Activated CD8-positive, alpha-beta T cell treated with anti-CD3 and anti-CD28 coated beads, Interleukin-2, amount 10 ng/mL, durations not matched to agents 7 days and 5 days (primary cell): ENCODE measurements at regions not wholly inside any gene's neighbourhood (a gene's known extent, or its start where the extent isn't known, plus 50 kb on each side); places are given as distances from the start of the nearest gene placed in this dataset.
"Not testable (repeated sequence)": the region's sequence is repeated elsewhere in the genome, so short reads cannot be mapped to it uniquely, and the experiment has no call there.

Experiments
- ATAC-seq: fragments of 150-1000 bp; cut with Tn5 transposase; one replicate; pipeline ENCODE4 v1.10.0; 2021; ENCODE audit warnings: moderate library complexity
- CTCF ChIA-PET: fragments of 350-600 bp; sonication (Branson Sonifier 250); formaldehyde crosslinking; loops from one replicate; lab custom pipeline; 2021; ENCODE audit warnings: antibody characterized with exemption; lab: Charles Lee
- POLR2A ChIA-PET: fragments of 350-600 bp; sonication (Branson Sonifier 250); formaldehyde crosslinking; loops from one replicate; lab custom pipeline; 2021; ENCODE audit warnings: antibody characterized with exemption; lab: Charles Lee
- DNase-seq: peaks from one replicate; pipeline ENCODE4 v3.0.0-alpha.2; 2020
- H3K27ac Mint-ChIP-seq: one replicate; pipeline ENCODE4 v1.8.0; 2021; ENCODE audit warnings: mild to moderate bottlenecking, mixed read lengths
- H3K27me3 Mint-ChIP-seq: one replicate; pipeline ENCODE4 v1.8.0; 2021; ENCODE audit warnings: low read depth, mixed read lengths
- H3K36me3 Mint-ChIP-seq: one replicate; pipeline ENCODE4 v1.8.0; 2021; ENCODE audit warnings: low read depth, mixed read lengths
- H3K4me1 Mint-ChIP-seq: one replicate; pipeline ENCODE4 v1.8.0; 2021; ENCODE audit warnings: low read depth, mixed read lengths
- H3K4me3 Mint-ChIP-seq: one replicate; pipeline ENCODE4 v1.8.0; 2021; ENCODE audit warnings: mild to moderate bottlenecking, mixed read lengths
- H3K9me3 Mint-ChIP-seq: one replicate; pipeline ENCODE4 v1.8.0; 2022; ENCODE audit warnings: mixed read lengths; ENCODE audit not compliant: insufficient read depth

DNA sequence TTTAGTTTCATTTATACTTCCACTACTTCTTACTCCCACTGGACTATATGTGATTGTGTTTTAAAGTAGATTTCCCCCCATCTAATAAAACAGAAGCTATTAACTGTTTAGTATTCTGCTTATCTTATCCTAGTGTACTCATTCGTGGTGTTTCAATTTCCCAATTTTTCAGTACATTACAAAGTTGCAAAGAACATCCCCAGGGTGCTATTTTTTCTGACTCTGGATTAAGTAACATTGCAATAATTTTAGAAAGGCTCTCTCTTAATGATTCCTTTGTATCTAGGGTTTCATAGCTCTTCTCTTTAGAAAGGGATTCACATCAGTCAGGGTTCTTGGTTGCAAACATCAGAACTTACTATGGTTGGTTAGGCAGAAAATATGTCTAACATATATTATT lies 317.9 kb upstream of the DIPK2B start:
- no peaks in the 10 kb centered on the region for H3K27me3 Mint-ChIP-seq
- no peak overlapping the region for H3K27ac Mint-ChIP-seq
- ChIA-PET POLR2A (no interaction called here), CTCF (interaction anchor here (0.9 to 1.0 kb wide), 2 partner anchors 232 to 857 kb away, joined by 3 to 4 read pairs; no protein-coding TSS in a partner anchor)
- no peaks in the 10 kb centered on the region for H3K36me3 Mint-ChIP-seq
- no peak for ATAC-seq
- H3K4me1 Mint-ChIP-seq: peaks cover 9% of the 10 kb centered on the region
- no peaks in the 10 kb centered on the region for H3K9me3 Mint-ChIP-seq
- no peak for DNase-seq
- H3K4me3 Mint-ChIP-seq: no peak overlapping the region

DNA sequence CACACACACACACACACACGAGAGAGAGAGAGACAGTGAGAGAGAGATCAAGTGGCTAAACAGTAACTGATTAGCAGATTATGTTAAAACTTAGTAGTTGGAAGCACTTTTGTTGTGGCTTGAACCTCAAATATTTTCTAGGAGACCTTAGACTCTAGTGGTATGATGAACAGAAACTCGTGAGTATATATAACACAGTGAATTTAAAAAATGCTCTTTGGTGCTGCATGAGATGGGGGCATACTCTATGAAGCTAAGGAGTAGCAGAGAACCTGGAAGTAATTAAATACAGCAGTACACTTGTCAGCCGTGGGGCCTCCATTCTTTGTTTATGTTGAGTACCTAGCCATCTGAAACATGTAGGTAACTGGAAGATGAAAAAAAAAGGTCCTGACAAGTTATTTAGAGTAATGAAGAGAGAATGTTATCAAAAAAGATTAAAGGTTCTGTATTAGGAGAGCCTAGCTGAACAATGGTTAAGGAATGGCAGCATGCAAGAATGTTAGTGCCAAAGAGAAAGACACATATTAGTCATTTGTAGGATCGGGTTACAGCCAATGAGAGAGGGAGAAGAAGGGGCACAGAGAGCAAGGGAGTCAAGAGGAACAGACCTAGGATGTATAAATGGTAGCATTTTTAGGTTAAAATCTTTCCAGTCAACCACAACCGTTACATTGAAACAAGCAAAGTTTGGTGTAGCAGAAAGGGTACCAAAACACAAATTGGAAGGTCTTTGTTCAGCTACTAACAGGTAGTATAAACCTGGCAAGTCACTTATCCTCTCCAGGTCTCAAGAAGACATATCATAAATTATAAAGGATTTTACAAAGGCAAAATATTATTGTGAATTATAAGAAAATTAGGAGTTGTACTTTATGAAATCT lies 316.7 kb upstream of the DIPK2B start:
- no peak for ATAC-seq
- CTCF ChIA-PET: no interaction called here
- Mint-ChIP-seq H3K9me3 (no peaks in the 10 kb centered on the region), H3K27me3 (no peaks in the 10 kb centered on the region), H3K4me1 (peaks cover 9% of the 10 kb centered on the region), H3K27ac (no peak overlapping the region), H3K4me3 (no peak overlapping the region), H3K36me3 (no peaks in the 10 kb centered on the region)
- no peak for DNase-seq
- POLR2A ChIA-PET: interaction anchor here (0.6 kb wide), 1 partner anchor 252 kb away, joined by 3 read pairs; no protein-coding TSS in a partner anchor

DNA sequence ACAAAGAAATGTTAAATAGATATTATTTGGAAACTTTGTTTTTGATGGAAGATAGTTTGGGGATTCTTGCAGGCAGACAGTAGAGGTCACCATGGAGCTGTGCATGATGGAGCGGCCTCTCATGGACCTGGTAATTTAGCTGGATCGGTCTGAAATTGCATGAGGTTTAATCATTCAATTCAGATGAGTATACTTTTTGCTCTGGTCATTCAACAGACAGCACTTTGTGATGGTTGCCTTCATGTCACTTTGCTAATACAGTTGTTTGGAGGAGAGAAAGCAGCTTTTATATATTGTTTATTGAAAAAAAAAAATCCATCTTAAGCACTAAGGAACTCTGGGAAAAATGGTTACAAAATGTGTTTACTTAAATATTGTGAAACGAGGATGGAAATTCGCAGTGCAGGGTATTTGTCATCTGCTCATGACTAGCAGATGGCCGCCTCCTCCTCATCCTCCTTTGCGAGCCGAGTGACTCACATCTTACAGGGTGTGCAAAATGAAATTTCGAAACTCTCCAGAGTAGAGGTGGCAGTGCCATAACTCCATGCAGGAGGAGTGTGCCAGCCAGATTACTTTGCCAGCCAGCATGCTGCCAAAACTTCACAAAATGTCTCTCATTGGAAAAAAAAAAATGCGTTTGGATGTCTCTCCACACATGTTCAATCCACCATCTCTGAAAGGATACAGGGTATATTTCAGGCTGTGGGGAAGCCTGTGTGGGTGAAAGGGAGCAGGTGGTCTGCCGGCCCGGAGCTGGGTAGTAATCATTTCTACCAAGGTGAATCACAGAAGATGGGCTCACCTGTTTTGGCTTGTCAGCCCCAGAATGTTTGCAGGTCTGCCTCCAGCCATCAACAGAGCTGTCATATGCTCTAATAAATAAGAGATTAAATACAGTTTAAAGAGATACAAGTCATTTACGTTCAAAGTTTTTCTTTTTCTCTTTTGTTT lies 314.9 kb upstream of the DIPK2B start:
- ChIA-PET POLR2A (no interaction called here), CTCF (interaction anchor here (0.7 to 2.2 kb wide), 17 partner anchors 10 to 893 kb away, joined by 3 to 12 read pairs (median 4); no protein-coding TSS in a partner anchor)
- Mint-ChIP-seq H3K27ac (no peak overlapping the region), H3K9me3 (no peaks in the 10 kb centered on the region), H3K27me3 (no peaks in the 10 kb centered on the region), H3K36me3 (no peaks in the 10 kb centered on the region), H3K4me3 (no peak overlapping the region), H3K4me1 (peaks cover 9% of the 10 kb centered on the region)
- ATAC-seq: no peak
- DNase-seq: peak; percentile 49

DNA sequence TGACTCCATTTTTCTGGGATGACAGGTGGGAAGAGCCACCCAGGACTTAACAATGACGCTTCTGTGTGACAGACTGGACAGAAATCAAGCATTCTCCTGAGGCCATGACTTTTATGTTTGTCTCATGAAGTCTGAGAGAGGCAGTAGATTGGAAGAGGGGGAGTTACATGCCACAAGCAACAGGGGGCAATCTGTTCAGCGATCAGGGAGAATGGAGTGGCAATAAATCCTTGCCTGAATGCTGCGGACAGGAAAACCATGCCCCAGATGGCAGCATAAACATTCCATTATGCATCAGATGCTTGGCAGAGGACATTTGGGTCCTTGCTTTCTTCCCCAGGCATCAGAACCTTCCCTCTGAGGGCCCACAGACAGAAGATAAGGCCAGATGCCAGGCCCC lies 312.4 kb upstream of the DIPK2B start:
- no peaks in the 10 kb centered on the region for H3K9me3 Mint-ChIP-seq
- CTCF ChIA-PET: no interaction called here
- ATAC-seq: no peak
- peaks cover 9% of the 10 kb centered on the region for H3K4me1 Mint-ChIP-seq
- DNase-seq: no peak
- POLR2A ChIA-PET: no interaction called here
- no peaks in the 10 kb centered on the region for H3K36me3 Mint-ChIP-seq
- H3K4me3 Mint-ChIP-seq: no peak overlapping the region
- H3K27me3 Mint-ChIP-seq: no peaks in the 10 kb centered on the region
- no peak overlapping the region for H3K27ac Mint-ChIP-seq

DNA sequence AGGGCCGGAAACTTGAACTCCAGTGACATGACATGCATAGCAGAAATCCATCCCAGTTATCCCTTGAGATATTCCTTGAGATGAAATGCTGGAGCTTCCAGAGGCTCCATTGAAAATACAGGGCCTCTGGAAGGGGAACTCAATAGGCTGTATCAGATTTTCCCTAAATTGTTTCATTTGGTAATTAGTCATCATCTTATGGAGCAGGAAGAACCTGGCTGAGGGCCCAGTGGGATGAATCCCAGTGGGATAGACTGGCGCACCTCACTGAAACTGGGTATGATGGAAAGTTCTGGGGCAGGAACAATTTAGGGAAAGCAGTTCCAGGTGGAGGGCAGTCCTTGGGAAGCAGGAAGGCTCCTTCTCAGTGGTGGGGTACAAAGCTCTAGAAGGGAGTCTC lies 307.8 kb upstream of the DIPK2B start:
- ATAC-seq (no peak), DNase-seq (no peak)
- Mint-ChIP-seq H3K9me3 (no peaks in the 10 kb centered on the region), H3K36me3 (no peaks in the 10 kb centered on the region), H3K4me1 (peaks cover 5% of the 10 kb centered on the region), H3K27me3 (no peaks in the 10 kb centered on the region), H3K4me3 (no peak overlapping the region), H3K27ac (no peak overlapping the region)
- POLR2A ChIA-PET: no interaction called here
- CTCF ChIA-PET: no interaction called here

DNA sequence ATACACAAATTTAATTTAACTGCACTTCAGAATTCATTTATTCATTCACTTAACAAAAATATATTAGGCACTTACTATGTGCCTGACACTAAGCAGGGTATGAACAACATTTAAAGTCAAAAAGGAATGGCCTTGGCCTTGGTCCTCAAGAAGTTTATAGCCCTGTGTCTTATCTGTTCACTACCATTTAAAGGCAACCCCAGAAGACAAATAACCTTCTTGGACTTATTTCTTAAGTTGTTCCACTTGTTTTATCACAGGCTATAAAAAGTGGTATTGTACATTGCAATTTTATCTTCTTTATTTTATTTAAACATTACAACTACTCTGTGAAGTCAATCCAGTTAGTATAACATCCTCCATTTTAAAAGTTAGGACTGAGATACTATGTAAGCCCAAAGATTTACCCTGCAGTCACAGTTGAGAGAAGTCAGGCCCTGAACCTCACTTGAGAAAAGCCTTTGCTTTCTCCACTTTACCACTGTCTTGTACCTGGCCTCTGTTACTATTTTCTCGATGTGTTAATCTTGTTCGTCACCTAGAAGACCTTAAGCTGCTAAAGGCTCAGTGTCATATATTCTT lies 305.6 kb upstream of the DIPK2B start:
- no peak overlapping the region for H3K4me3 Mint-ChIP-seq
- CTCF ChIA-PET: no interaction called here
- POLR2A ChIA-PET: no interaction called here
- ATAC-seq (no peak), DNase-seq (no peak)
- no peaks in the 10 kb centered on the region for H3K9me3 Mint-ChIP-seq
- no peaks in the 10 kb centered on the region for H3K36me3 Mint-ChIP-seq
- peaks cover 5% of the 10 kb centered on the region for H3K4me1 Mint-ChIP-seq
- no peaks in the 10 kb centered on the region for H3K27me3 Mint-ChIP-seq
- no peak overlapping the region for H3K27ac Mint-ChIP-seq

DNA sequence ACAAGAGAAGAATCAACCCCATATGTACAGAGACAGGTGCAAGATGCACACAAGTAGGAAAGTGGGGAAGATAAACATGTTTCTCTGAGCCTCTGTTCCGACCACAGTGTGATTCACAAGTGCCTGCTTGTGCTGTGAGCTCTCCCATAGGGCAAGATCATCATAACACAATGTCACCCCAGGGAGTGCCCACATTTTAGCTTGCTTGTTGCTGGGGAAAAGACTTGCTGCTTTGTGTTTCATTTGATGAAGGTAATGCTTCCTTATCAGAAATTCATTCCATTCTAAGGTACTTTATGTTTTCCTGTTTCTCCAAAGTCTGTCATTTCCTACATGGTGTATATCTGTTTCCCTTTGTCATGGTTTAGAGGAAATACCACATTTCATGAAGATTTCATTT lies 304.5 kb upstream of the DIPK2B start:
- ATAC-seq (no peak), DNase-seq (no peak)
- H3K4me1 Mint-ChIP-seq: peaks cover 5% of the 10 kb centered on the region
- no peaks in the 10 kb centered on the region for H3K36me3 Mint-ChIP-seq
- ChIA-PET CTCF (no interaction called here), POLR2A (no interaction called here)
- H3K27me3 Mint-ChIP-seq: no peaks in the 10 kb centered on the region
- H3K27ac Mint-ChIP-seq: no peak overlapping the region
- H3K9me3 Mint-ChIP-seq: no peaks in the 10 kb centered on the region
- no peak overlapping the region for H3K4me3 Mint-ChIP-seq

DNA sequence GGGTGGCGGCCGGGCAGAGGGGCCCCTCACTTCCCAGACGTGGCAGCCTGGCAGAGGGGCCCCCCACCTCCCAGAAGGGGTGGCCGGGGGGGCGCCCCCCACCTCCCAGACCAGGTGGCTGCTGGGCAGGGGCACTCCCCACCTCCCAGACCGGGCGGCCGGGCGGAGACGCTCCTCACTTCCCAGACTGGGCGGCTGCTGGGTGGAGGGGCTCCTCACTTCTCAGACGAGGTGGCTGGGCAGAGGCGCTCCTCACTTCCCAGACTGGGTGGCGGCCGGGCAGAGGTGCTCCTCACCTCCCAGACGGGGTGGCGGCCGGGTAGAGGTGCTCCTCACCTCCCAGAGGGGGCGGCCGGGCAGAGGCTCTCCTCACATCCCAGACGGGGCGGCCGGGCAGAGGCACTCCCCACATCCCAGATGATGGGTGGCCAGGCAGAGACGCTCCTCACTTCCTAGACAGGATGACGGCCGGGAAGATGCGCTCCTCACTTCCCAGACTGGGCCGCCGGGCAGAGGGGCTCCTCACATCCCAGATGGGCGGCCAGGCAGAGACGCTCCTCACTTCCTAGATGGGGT lies 303.2 kb upstream of the DIPK2B start:
- ATAC-seq, H3K4me3 Mint-ChIP-seq, H3K36me3 Mint-ChIP-seq, H3K27ac Mint-ChIP-seq, CTCF ChIA-PET, H3K4me1 Mint-ChIP-seq, H3K27me3 Mint-ChIP-seq, POLR2A ChIA-PET, H3K9me3 Mint-ChIP-seq, DNase-seq: not testable (repeated sequence)

DNA sequence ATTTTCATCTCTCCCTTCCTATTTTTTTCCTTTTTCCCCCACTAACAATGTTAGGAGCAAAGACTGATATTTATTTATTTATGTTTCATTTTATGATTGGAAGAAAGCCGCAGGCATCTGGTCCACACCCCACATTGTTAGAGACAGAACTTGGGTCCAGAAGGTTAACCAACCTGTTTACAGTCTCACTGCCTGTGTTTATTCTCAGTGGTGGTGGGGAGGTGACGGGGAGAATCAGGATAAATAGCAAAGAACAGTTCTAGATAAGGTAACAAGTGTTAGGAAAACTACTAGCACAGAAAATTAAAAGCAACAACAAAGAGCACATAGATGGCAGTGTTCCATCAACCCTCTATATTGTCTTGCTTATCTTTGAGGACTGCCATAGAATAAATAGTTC lies 301.7 kb upstream of the DIPK2B start:
- no peak overlapping the region for H3K27ac Mint-ChIP-seq
- ChIA-PET CTCF (no interaction called here), POLR2A (no interaction called here)
- DNase-seq: no peak
- no peaks in the 10 kb centered on the region for H3K9me3 Mint-ChIP-seq
- H3K4me3 Mint-ChIP-seq: no peak overlapping the region
- peaks cover 5% of the 10 kb centered on the region for H3K4me1 Mint-ChIP-seq
- no peak for ATAC-seq
- no peaks in the 10 kb centered on the region for H3K36me3 Mint-ChIP-seq
- H3K27me3 Mint-ChIP-seq: no peaks in the 10 kb centered on the region

DNA sequence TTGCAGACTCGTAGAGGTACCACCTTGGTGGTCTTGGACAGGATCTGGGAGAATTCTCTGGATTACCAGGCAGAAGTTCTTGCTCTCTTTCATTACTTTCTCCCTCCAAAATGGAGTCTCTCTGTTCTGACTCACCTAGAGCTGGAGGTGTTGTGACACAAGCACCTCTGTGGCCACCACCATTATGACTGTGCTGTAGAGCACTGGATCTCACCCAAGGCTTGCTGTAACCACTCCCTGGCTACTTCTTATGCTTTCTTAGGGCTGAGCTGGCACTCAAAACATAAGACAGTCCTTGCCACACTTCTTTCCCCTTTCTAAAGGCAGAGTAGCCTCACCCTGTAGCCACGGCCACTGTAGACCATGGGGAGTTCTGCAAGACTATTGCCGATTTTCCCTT lies 296.6 kb upstream of the DIPK2B start:
- CTCF ChIA-PET: no interaction called here
- DNase-seq (no peak), ATAC-seq (no peak)
- H3K4me1 Mint-ChIP-seq: no peaks in the 10 kb centered on the region
- H3K27ac Mint-ChIP-seq: no peak overlapping the region
- no peaks in the 10 kb centered on the region for H3K36me3 Mint-ChIP-seq
- no peaks in the 10 kb centered on the region for H3K27me3 Mint-ChIP-seq
- POLR2A ChIA-PET: no interaction called here
- no peaks in the 10 kb centered on the region for H3K9me3 Mint-ChIP-seq
- H3K4me3 Mint-ChIP-seq: no peak overlapping the region

DNA sequence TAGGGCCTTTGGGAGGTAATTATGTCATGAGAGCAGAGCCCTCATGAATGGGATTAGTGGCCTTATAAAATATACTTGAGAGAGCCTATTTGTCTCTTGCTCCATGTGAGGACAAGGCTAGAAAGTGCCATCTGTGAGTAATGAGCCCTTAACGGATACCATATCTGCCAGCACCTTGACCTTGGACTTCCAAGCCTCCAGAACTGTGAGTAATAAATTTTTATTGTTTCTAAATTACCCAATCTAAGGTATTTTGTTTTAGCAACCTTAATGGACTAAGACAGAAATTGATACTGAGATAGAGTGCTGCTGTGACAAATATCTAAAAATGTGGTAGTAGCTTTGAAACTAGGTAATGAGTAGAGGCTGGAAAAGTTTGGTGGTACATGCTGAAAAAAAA lies 285.0 kb upstream of the DIPK2B start:
- ChIA-PET POLR2A (no interaction called here), CTCF (no interaction called here)
- H3K27me3 Mint-ChIP-seq: no peaks in the 10 kb centered on the region
- H3K4me1 Mint-ChIP-seq: no peaks in the 10 kb centered on the region
- H3K36me3 Mint-ChIP-seq: no peaks in the 10 kb centered on the region
- ATAC-seq (no peak), DNase-seq (no peak)
- H3K27ac Mint-ChIP-seq: no peak overlapping the region
- no peak overlapping the region for H3K4me3 Mint-ChIP-seq
- no peaks in the 10 kb centered on the region for H3K9me3 Mint-ChIP-seq
